Endometrial microvascular endothelial cells (primary cell): ENCODE measurements at regions not wholly inside any gene's neighbourhood (a gene's known extent, or its start where the extent isn't known, plus 50 kb on each side); places are given as distances from the start of the nearest gene placed in this dataset.

Experiments used
- in situ Hi-C: cut with HindIII; loops from 2 replicates; pipeline ENCODE4 v1.10.0; 2017; ENCODE audit warnings: low sequenced_read_pairs, low pct_unique_long_range_greater_than_20kb; ENCODE audit errors: inconsistent ontology term

DNA sequence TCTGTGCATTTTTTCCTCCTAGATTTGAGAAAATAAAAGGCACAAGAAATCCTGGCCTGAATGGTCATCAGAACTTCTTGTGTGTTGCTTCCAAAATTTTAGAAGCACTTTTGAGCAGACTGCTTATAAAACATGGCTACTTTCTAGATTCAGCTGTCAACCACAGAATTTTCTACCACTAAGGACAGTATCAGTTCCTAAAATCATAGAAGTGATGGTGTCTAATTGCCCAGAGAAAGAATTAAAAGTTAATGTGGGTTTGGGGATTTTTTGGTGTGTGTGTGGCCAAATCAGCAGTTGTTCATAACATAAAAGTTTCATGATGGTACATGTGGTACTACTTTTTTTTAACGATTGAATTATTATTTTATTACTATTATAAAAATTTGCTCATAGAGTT is 171.4 kb upstream of the SNX7 start:
- in situ Hi-C loops, result no loop called here

DNA sequence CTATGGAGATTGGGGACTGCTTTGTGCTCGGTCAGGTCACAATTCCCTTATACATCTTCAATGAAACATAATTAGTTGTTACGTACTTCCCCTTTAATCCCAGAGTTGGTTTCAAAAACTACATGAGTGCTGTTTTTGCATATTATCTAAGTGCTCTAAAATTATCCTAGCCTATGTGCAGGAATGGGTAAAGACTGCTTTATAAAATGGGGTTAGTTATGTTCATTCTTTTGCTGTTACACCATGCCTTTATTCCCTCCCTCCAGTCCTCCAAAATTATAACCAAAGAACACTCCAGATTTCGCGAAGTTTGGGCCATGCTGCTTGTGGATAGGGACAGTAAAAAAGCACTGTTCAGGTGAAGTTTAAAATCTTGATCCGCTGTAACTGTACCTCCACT is 173.9 kb upstream of the SNX7 start:
- in situ Hi-C loops, result no loop called here

DNA sequence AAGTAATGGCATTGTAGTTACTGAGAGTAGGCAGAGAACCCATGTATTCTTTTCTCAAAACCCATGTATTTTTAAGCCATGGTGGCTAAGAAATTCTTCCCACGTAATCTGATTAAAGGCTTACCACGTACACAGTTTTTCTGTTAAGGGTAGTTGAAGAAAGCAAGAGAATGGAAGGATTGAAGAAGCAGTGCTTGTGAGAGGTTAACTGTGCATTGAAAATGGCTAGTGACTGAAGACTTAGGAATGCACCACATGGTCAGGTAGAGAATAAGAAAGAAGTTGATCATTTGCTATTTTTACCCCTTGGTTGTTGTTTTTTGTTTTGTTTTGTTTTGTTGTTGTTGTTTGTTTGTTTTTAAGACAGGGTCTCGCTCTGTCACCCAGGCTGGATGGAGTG is 178.9 kb upstream of the SNX7 start:
- in situ Hi-C loops, result no loop called here

DNA sequence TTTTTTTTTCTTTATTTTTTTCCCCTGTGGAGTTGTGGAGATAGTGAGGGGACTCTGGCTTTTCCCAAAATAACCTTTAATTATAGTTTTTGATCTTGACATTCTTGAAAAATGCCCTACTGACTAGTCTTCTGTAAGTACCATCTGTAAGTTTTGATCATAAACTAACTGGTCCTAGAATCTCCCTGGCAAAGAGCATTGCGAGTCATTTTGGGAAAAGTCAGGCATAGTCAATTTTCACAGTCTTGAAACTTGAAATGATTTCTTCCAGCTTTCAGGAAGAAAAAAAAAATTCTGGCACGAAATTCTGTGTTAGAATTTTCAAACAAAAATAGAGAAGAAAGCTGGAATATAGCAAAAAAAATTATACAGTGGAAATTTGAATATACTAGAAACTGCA is 181.2 kb upstream of the SNX7 start:
- in situ Hi-C loops, result no loop called here

DNA sequence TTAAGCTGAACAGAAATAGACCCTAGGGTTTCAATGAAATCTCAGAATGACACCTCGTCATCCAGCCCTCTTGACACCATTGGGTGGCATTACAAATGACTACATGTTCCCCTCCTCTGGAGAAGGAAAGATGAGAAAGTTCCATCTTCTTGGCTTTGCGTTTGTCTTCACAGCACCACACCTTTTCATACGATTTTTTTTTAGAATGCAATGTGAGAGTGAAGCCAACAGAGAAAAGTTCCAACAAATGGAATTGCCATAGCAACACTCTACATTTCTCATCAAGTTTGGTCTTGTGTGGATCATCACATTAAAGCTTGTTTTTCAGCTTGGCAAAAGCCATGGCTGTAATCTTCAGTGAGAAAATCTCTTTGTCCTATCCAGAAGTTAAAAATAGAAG is 183.4 kb upstream of the SNX7 start:
- in situ Hi-C loops, result no loop called here

DNA sequence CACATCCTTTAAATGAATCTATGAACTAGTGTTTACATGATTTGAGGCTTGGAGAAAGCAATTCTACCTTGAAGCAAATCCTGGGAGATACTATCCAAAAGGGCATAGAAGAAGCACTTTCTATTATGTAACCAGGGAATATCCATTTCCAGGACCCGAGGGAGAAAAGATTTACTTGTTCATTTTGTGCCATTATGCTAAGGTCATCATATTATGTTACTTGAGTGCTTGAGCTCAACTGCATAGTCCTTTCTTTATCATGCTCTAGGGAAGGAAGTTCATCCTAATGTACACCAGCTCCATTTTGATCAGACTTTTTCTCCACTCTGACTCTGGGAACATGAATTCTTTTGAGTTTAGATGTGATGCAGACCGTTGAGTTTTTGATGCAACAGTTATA is 188.6 kb upstream of the SNX7 start:
- in situ Hi-C loops, result no loop called here

DNA sequence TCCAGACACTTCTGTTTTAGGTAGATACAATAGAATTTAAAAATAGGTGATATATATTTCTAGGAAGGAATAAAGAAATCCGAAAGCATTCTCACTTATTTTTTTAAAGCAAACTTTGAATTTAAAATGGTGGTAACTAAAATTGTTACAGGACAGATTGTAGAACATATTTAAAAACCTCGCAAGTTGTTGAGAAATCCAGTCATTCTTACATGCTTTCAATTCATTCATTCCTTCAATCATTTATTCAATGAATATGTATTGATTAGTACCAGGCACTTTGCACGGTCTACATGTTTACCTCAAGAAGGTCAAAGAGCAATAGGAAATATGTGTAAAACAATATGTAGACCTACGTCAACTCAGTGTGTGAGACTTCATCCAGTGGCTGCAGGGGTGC is 189.9 kb upstream of the SNX7 start:
- in situ Hi-C loops, result no loop called here

DNA sequence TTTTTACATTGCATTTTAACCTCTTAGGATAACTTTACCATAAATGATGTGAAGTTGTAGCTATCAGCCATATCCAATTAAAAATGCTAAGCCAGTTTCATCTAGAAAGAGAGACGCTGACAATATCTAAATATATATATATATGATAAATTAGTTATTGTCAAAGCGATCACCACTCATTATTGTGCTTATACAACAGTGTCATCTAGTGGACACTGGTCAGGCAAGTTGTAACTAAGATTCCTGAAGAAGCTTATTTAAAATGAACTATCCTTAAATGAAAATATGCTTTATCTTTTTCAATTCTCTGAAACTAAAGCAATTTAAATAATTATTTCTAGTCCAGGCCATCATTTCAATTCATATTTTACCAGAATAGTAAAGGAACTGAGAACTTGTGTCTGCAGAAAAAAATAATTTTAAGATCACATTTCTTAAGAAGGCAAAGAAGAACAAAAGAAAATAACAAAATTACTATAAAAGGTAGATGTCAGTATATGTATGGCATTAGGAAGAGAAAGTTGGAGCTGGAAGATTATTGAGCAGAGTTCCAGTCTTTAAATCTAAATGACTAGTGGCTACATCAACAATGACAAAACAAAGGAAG is 193.3 kb upstream of the SNX7 start:
- in situ Hi-C loops, result loop anchor here (10.0 kb wide), 1 partner anchor 413 kb away; no protein-coding TSS in a partner anchor

DNA sequence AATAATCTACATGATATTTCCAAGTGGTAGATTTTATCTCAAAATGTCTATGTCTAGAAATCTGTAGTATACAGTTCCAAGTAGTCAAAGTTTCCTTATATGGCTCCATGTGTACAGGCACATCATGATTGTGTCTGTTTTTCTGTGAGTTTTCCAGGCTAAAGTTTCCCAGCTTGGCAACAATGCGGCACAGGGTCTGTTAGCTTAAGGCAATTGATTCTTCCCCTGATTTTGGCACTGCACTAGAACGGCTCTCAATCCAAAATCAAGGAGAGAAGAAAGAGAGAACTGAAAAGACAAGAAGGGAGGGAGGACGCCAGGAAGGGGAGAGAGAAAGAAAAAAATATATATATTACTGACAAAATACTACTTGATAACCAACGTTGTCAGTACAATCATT is 193.9 kb upstream of the SNX7 start:
- in situ Hi-C loops, result loop anchor here (10.0 kb wide), 1 partner anchor 413 kb away; no protein-coding TSS in a partner anchor

DNA sequence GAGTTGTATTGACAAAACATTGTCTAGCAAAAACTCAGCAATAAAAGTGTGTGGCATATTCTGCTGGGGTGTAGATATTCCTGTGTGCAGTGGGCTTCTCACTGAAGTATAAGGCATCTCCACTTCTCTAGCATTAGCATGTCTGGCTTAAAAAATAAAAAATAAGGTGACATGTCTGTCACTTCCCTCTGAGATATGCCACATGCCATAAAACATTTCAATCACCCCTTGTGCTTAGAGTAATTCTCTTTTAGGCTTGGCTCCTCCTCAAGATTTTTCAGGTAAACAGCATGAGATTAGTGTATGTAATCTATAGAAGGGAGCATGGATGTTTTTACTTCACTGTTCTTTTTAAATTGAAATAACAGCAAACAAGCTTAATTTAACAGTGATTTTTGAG is 194.4 kb upstream of the SNX7 start:
- in situ Hi-C loops, result loop anchor here (10.0 kb wide), 1 partner anchor 412 kb away; no protein-coding TSS in a partner anchor

DNA sequence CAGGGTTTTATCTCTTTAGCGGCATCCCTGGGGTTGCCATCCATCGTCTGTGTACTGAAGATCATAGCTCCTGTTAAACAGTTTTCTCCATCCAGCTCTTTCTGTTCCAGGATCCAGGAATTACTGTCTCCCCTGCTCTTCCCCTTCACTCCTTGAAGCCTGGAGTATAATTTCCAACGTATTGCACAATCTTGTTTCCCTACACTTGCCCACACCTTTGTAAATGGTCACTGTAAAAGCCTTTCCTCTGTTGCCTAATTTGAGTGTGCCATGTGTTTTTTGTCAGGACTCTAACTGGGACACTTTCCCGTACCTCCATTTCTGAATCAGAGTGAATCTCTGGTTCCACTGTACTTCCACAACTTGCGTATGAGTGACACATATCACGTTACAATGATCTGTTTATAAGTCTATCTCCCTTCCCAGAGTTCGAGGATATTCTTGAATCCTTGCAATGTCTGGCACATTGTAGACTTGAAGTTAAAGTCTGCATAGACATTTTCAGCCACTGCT is 199.6 kb upstream of the SNX7 start:
- in situ Hi-C loops, result loop anchor here (10.0 kb wide), 1 partner anchor 407 kb away; no protein-coding TSS in a partner anchor

DNA sequence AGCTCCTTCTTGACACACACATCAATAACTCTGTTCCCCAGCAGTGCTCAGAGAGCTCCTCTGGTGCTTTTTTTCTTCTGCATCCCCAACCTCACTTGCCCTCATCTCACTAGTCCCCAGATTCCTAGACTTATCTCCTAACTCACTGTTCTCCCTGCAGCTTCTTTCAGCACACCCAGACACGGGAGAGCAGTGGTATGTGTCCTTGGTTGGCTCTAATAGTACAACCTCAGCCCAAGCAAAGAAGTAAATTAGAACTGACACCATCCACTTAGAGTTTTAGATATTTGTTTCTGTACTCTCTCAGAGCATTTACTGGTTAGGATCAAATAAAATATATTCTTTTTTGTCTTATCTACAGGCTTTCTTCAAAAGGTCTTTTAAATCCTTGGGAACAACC is 201.4 kb upstream of the SNX7 start:
- in situ Hi-C loops, result loop anchor here (10.0 kb wide), 1 partner anchor 405 kb away; no protein-coding TSS in a partner anchor

DNA sequence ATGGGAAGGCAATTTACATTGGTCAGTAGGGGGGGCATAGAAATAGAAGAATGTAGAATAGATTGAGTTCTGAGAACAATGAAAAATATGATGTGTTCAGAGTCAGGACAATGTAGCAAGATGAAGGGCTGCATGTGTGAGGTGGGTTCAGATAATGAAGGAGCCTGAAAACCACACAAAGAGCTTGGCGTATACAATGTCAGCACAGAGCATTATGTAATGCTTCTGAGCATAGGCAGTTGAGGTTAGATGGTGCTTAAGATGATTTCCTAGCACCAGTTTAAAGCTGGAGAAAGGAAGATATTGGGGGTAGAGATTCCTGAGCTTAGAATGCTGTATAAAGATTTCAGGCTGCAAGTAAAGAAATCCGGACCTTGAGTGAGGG is 202.0 kb upstream of the SNX7 start:
- in situ Hi-C loops, result no loop called here

DNA sequence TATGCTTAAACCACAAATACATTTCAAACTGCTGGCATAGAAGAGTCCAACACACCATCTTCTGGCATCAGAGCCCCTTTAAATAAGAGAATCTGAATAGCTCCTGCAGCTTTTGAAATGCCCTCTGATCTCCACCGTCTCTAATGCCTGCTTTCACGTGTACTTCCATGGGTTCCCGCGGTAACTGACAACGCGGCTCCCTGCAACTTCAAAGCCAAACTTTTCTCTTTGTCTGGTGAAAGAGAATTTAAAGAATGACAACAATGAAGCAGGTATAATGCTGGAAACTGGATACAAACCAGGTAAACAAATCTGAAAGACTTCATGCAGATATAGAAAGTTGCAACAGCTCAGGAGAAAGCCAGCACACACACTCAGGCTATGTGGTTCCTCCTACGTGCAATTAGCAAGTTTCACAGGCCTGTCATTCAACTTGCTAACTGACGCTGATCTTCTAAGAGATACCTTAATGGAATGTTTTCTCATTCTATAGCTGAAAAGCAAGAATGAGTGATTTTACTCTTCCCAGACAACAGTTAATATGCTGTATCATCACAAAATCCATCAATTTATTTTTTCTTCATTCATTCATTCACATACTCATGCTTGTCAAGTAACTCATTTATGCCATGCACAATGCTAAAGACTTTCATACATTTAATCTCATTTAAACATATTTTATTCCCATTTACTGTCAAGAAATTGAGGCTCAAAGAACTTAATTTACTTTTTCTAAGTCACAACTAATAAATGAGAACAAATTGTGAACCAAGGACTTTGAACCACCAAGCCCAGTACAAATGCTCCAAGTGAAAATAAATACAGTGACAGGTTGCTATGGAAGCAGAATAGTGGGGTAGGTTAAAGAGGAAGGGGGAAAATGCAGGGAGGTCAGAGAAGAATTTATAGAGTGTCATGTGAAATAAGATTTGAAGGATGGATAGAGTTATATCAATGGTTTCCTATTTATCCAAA is 202.7 kb upstream of the SNX7 start:
- in situ Hi-C loops, result no loop called here

DNA sequence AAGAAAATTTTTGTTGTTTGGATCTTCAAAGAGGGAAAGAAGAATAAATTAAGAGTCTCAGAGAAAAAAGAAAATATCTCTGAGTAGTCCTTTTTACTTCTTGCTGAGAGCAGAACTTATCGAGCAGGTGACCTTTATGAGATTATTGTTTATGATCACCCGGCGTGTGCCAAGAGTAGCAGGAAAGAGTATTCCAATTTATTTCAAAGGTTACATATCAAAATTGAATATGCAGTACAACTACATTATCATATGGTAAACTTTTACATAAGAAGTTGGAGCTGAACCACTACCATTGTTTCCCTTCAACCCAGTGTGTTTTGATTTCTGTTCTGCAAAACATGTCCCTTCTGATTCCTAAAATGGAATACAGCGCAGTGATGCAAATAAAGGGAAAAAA is 204.3 kb upstream of the SNX7 start:
- in situ Hi-C loops, result no loop called here

DNA sequence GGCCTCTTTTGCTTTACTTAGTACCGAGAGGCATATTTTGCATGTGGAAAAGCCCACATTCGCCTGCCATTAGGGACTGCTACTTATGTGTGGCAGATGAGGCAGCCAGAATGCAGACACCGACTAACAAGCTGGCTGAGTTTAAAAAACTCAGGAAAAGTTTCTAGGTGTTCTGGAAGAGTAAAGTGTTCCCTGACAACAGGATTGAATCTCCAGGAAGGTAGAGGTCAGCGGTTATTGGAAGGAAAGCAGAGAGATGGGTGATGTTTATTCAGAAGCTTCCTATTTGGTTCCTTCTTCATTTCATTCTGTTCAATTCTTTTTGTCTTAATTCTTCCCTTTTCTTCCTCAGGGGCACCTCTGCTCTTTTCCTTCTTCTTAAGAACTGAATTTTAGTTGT is 206.9 kb upstream of the SNX7 start:
- in situ Hi-C loops, result no loop called here

DNA sequence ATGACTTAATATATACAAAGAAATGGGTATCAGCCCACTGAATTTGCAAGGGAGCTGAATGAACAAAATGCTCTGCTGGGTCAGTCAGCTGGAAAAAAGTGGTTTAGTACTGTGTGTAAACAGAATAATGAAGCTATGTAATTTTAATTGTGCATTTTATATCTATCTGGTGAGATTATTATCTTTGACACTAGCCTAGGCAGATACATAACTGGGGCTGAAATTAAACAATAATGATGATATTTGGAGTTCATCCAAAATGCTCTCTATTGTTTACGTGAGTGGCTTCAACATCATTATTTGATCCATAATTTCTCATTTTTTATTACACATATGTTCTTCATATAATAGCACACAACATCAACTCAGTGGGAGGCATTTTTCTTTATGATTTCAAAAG is 208.5 kb upstream of the SNX7 start:
- in situ Hi-C loops, result no loop called here

DNA sequence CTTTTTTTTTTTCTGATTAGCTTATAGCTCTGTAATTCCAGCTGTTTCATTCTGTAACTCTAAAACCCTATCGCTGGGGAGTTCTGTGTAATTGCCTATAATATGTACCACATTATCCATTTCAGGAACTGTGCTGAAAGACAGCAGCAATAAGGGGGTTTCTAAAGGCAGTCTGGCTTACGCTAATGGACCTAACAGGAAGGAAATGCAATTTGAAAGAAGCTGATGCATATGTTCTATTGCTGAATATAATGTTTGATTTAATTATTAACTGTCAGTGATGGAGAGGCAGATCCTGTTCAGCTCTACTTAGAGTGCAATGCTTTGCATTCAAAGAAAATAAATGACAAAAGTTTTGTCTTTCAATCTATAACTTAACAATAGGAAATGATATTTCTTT is 209.4 kb upstream of the SNX7 start:
- in situ Hi-C loops, result no loop called here

DNA sequence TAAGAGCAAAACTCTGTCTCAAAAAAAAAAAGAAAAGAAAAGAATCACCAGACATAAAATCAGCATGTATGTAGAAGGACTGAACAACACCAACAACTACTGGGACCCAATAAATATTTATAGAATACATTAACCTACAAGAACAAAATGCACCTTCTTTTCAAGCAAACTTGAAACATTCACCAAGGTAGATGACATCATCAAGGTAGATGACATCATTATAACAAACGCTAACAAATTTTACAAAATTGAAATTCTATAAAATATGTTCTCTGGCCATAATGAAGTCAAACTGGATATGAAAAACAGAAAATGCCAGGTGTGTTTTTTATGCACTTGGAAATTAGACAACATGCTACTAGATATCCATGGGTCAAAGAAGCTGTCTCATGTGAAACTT is 220.2 kb upstream of the SNX7 start:
- in situ Hi-C loops, result no loop called here

DNA sequence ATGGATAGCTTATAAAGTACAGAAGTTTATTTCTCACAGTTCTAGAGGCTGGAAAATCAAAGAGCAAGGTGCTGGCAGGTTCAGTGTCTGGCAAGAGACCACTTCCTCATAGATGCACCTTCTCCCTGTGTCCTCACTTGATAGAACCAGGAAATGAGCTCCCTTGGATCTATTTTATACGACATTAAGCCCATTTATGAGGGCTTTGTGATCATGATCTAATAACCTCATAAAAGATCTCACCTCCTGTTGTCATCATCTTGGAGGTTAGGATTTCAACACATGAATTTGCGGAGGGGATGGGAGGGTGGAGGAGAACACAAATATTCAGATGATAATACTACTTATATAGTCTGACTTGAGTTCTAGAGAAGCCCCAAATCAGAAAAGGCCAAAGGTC is 222.1 kb upstream of the SNX7 start:
- in situ Hi-C loops, result no loop called here
